ENCODE measurements at regions not wholly inside any gene's neighbourhood (a gene's known extent, or its start where the extent isn't known, plus 50 kb on each side); places are given as distances from the start of the nearest gene placed in this dataset.
A peak's percentile ranks its signal among the peaks of the same experiment; 100 is the strongest.
"Not testable (repeated sequence)": the region's sequence is repeated elsewhere in the genome, so short reads cannot be mapped to it uniquely, and the experiment has no call there.

GRCh38 chr17:45584092-45585036 lies 93.8 kb upstream of the PLEKHM1 start:
- DNase-seq, result peak; percentile 36
- H3K27ac ChIP-seq, result peak overlapping the region; percentile 74
- in situ Hi-C loops (cut with HindIII; ENCODE audit: low pct_ligation_motif_present, low sequenced_read_pairs), result no loop called here
- no peak for TF ChIP-seq CTCF (IDR thresholded peaks at IDR 0.05; ENCODE audit: low read depth, low read length, missing control alignments)
- no peaks in the 10 kb centered on the region for H3K27me3 ChIP-seq (replicated peaks)
- H3K36me3 ChIP-seq (replicated peaks), result no peaks in the 10 kb centered on the region
- H3K4me3 ChIP-seq (ENCODE audit: low read depth, low read length), result peak overlapping the region; percentile 94

DNA sequence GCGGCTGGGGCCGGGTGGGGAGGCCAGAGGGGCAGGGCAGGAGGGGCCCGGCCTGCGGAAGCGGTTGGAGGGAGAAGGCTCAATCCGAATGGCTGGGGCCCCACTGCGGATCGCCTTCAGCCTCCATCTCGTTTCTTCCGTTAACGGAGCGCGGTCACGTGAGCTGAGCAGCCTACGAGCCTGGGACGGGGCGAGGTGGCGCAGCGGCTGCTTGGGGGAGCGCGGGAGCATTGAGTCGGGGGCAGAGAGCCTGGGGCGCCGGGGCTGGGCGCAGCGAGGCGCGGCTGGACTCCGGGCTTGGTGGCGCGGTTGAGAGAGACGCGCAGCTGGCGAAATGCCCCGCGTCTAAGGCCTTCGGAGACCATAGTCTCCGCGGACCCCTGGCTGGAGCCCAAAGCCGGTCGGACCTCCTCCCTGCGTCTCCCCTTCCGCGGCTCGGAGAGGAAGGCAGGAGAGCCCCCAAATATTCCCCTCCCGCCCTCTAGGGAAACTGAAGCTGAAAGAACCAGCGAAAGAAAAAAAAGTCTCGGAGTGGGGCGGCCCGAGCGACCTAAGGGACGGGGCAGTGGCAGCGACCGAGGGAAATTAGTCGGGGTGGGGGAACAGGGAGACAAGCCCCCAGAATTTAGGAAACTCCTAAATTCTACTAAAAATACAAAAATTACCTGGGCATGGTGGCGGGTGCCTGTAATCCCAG lies 94.7 kb upstream of the PLEKHM1 start:
- peak overlapping the region; percentile 94 for H3K4me3 ChIP-seq (ENCODE audit: low read depth, low read length)
- TF ChIP-seq CTCF (IDR thresholded peaks at IDR 0.05; ENCODE audit: low read depth, low read length, missing control alignments), result peak; percentile 19
- H3K36me3 ChIP-seq (replicated peaks); H3K27me3 ChIP-seq (replicated peaks); in situ Hi-C loops (cut with HindIII; ENCODE audit: low pct_ligation_motif_present, low sequenced_read_pairs): not testable (repeated sequence)
- peak overlapping the region; percentile 7 for H3K27ac ChIP-seq
- DNase-seq, result peak; percentile 58

GRCh38 chr17:45585794-45586650 lies 95.5 kb upstream of the PLEKHM1 start:
- in situ Hi-C loops (cut with HindIII; ENCODE audit: low pct_ligation_motif_present, low sequenced_read_pairs); H3K36me3 ChIP-seq (replicated peaks); H3K27me3 ChIP-seq (replicated peaks); H3K27ac ChIP-seq; DNase-seq: not testable (repeated sequence)
- H3K4me3 ChIP-seq (ENCODE audit: low read depth, low read length), result peak overlapping the region; percentile 94
- peak; percentile 9 for TF ChIP-seq CTCF (IDR thresholded peaks at IDR 0.05; ENCODE audit: low read depth, low read length, missing control alignments)

DNA sequence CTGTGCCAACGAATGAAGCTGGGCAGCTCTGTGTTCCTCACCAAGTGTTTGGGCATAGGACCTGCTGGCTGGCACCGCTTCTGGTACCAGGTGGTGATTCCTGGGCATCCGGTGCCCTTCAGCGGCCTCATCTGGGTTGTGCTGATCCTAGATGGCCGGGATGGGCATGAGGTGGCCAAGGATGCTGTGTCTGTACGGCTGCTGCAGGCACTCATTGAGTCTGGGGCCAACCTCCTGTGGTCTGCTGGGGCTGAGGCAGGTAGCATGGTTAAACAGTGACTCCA lies 96.1 kb upstream of the PLEKHM1 start:
- H3K27me3 ChIP-seq (replicated peaks); H3K4me3 ChIP-seq (ENCODE audit: low read depth, low read length); DNase-seq; H3K27ac ChIP-seq; H3K36me3 ChIP-seq (replicated peaks); in situ Hi-C loops (cut with HindIII; ENCODE audit: low pct_ligation_motif_present, low sequenced_read_pairs): not testable (repeated sequence)

DNA sequence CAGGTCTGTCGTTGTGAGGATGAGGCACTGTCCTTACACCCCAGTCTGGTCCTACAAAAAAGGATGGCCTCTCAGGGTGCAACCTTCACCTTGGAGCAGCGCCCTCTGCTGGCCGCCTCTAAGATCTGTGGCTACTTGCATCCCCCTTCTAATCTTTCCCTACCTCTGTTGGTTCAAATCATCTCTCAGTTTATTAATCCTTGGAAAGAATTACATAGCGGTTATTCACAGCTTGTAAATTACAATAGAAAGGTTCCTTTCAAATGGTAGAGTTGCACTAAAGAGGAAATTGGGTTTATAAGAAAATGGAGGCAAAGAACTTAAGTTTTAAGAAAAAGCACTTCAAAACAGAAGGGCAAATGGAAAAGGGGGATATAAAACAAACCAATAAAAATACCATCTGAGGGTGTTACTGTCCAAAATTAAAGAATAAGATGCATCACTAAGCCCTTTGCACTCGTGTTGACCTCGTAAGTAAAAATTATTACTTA lies 102.0 kb upstream of the PLEKHM1 start:
- peak; percentile 46 for DNase-seq
- H3K27me3 ChIP-seq (replicated peaks); H3K36me3 ChIP-seq (replicated peaks); H3K4me3 ChIP-seq (ENCODE audit: low read depth, low read length); H3K27ac ChIP-seq; in situ Hi-C loops (cut with HindIII; ENCODE audit: low pct_ligation_motif_present, low sequenced_read_pairs): not testable (repeated sequence)
- peak; percentile 77 for TF ChIP-seq CTCF (IDR thresholded peaks at IDR 0.05; ENCODE audit: low read depth, low read length, missing control alignments)

- H3K4me3 ChIP-seq (ENCODE audit: low read depth, low read length); H3K27me3 ChIP-seq (replicated peaks); in situ Hi-C loops (cut with HindIII; ENCODE audit: low pct_ligation_motif_present, low sequenced_read_pairs); DNase-seq; H3K36me3 ChIP-seq (replicated peaks); H3K27ac ChIP-seq: not testable (repeated sequence)
Measured at GRCh38 chr17:45596347-45596746, 105.8 kb upstream of the PLEKHM1 start.

- DNase-seq; H3K27ac ChIP-seq; in situ Hi-C loops (cut with HindIII; ENCODE audit: low pct_ligation_motif_present, low sequenced_read_pairs); H3K27me3 ChIP-seq (replicated peaks); H3K36me3 ChIP-seq (replicated peaks); H3K4me3 ChIP-seq (ENCODE audit: low read depth, low read length): not testable (repeated sequence)
Measured at GRCh38 chr17:45600052-45601012, 109.8 kb upstream of the PLEKHM1 start.

- not testable (repeated sequence) for H3K27me3 ChIP-seq (replicated peaks)
Measured at GRCh38 chr17:45601013-45601412, 110.5 kb upstream of the PLEKHM1 start.

More at GRCh38 chr17:45601013-45601412, 110.5 kb upstream of the PLEKHM1 start:
- H3K36me3 ChIP-seq (replicated peaks); DNase-seq; H3K27ac ChIP-seq; H3K4me3 ChIP-seq (ENCODE audit: low read depth, low read length); in situ Hi-C loops (cut with HindIII; ENCODE audit: low pct_ligation_motif_present, low sequenced_read_pairs): not testable (repeated sequence)

Measured in brain microvascular endothelial cell (primary cell).